Endothelial cell of umbilical vein (primary cell): ENCODE measurements at regions not wholly inside any gene's neighbourhood (a gene's known extent, or its start where the extent isn't known, plus 50 kb on each side); places are given as distances from the start of the nearest gene placed in this dataset.

ENCODE experiments used
- BruUV-seq: library from RNA; stranded (reverse); fragments of 400-500 nt; replicated peaks from 2 replicates; lab custom pipeline; 2021; lab: Mats Ljungman, UMichigan
- CTCF ChIA-PET: fragments of 300-600, 350-600 bp; sonication (Branson Sonifier 250); formaldehyde crosslinking; loops from one replicate; lab custom pipeline; 2021; ENCODE audit warnings: antibody characterized with exemption, inconsistent platforms; lab: Charles Lee
- POLR2A ChIA-PET: fragments of 300-600, 350-600 bp; sonication (Branson Sonifier 250); formaldehyde crosslinking; loops from one replicate; lab custom pipeline; 2021; ENCODE audit warnings: antibody characterized with exemption, inconsistent platforms; lab: Charles Lee
- DNase-seq: peaks from one replicate; pipeline ENCODE4 v3.0.0-alpha.2; 2011; ENCODE audit warnings: low read depth, low spot score
- FAIRE-seq: peaks from 2 replicates; lab custom pipeline; 2011; peaks lifted over from hg19 to GRCh38; lab: Jason Lieb, UNC
- H2AFZ ChIP-seq: 2 replicates; pipeline ENCODE4 v1.6.0; 2012; ENCODE audit warnings: low read depth, low read length, control low read depth, inconsistent platforms
- H3K27ac ChIP-seq: 2 replicates; pipeline ENCODE4 v1.5.1; 2011; ENCODE audit warnings: low read depth, mild to moderate bottlenecking, control low read depth, low read length, moderate library complexity; ENCODE audit not compliant: insufficient read depth
- H3K27me3 ChIP-seq, 2 experiments: 2 replicates each; pipeline versions ENCODE4 v1.6.0 to v1.6.1; 2011; ENCODE audit warnings: low read length in 2 of 2, mixed read lengths in 1 of 2; ENCODE audit not compliant: control insufficient read depth in 2 of 2, insufficient read depth in 2 of 2
- H3K36me3 ChIP-seq, 2 experiments: 2 replicates in 1 of 2; 3 replicates in 1 of 2; pipeline ENCODE4 v1.5.1; 2011; ENCODE audit warnings: low read length in 2 of 2, mild to moderate bottlenecking in 1 of 2, moderate library complexity in 1 of 2; ENCODE audit not compliant: control insufficient read depth in 2 of 2, insufficient read depth in 2 of 2; ENCODE audit errors: extremely low read depth in 1 of 2
- H3K4me1 ChIP-seq: 3 replicates; pipeline ENCODE4 v1.5.1; 2011; ENCODE audit warnings: mild to moderate bottlenecking, low read length; ENCODE audit not compliant: control insufficient read depth, insufficient read depth; ENCODE audit errors: extremely low read depth
- H3K4me2 ChIP-seq: 2 replicates; pipeline ENCODE4 v1.6.1; 2011; ENCODE audit warnings: low read length, control low read depth, mixed read lengths; ENCODE audit not compliant: insufficient read depth
- H3K4me3 ChIP-seq, 3 experiments: fragments of 200-600 bp in 1 of 3; sonication (generic), shearing (Covaris generic) in 1 of 3; replicated peaks in 1 of 3; 2 replicates each; pipeline ENCODE4 v1.5.1; 2011 to 2016; ENCODE audit warnings: control low read depth in 3 of 3, low read length in 3 of 3, mild to moderate bottlenecking in 2 of 3, inconsistent platforms in 1 of 3, low read depth in 1 of 3, moderate library complexity in 1 of 3; ENCODE audit not compliant: insufficient read depth in 1 of 3
- H3K79me2 ChIP-seq: 2 replicates; pipeline ENCODE4 v1.6.0; 2012; ENCODE audit warnings: low read length, inconsistent platforms; ENCODE audit not compliant: control insufficient read depth, insufficient read depth
- H3K9ac ChIP-seq: replicated peaks from 2 replicates; pipeline ENCODE3; 2011; ENCODE audit warnings: low read length, control low read depth; ENCODE audit not compliant: insufficient read depth; ENCODE audit errors: extremely low read depth
- H3K9me1 ChIP-seq: replicated peaks from 3 replicates; pipeline ENCODE4 v1.6.0; 2011; ENCODE audit warnings: mild to moderate bottlenecking, low read length; ENCODE audit not compliant: control insufficient read depth, insufficient read depth; ENCODE audit errors: extremely low read depth
- H3K9me3 ChIP-seq: replicated peaks from 2 replicates; pipeline ENCODE4 v1.5.1; 2012; ENCODE audit warnings: low read length, inconsistent platforms; ENCODE audit not compliant: control insufficient read depth, insufficient read depth
- H4K20me1 ChIP-seq: replicated peaks from 2 replicates; pipeline ENCODE3; 2011; ENCODE audit warnings: mild to moderate bottlenecking, low read length; ENCODE audit not compliant: control insufficient read depth, insufficient read depth; ENCODE audit errors: extremely low read depth
- CTCF ChIP-seq, 2 donors: IDR thresholded peaks; 1 replicate in 1 of 2; 2 replicates in 1 of 2; pipeline ENCODE4 v1.5.1; 2011; ENCODE audit warnings: low read length in 2 of 2, mild to moderate bottlenecking in 2 of 2, moderate library complexity in 2 of 2, control low read depth in 1 of 2, inconsistent platforms in 1 of 2, low read depth in 1 of 2; ENCODE audit not compliant: insufficient read depth in 1 of 2; ENCODE audit errors: extremely low read depth in 1 of 2
- EZH2 ChIP-seq: IDR thresholded peaks from 2 replicates; pipeline ENCODE4 v1.6.1; 2012; ENCODE audit warnings: borderline replicate concordance, low read depth, mild to moderate bottlenecking, moderate library complexity, low read length, inconsistent platforms; ENCODE audit not compliant: severe bottlenecking
- FOS ChIP-seq: IDR thresholded peaks from 2 replicates; pipeline ENCODE4 v1.6.1; 2011; ENCODE audit warnings: mild to moderate bottlenecking, low read length, moderate library complexity, borderline replicate concordance; ENCODE audit not compliant: insufficient read depth
- GATA2 ChIP-seq: IDR thresholded peaks from 2 replicates; pipeline ENCODE4 v1.7.0; 2011; ENCODE audit warnings: low read depth, mild to moderate bottlenecking, moderate library complexity, mixed read lengths, low read length; ENCODE audit not compliant: insufficient read length, insufficient read depth
- JUN ChIP-seq: IDR thresholded peaks from 2 replicates; pipeline ENCODE4 v1.6.1; 2011; ENCODE audit warnings: borderline replicate concordance, low read depth; ENCODE audit not compliant: insufficient read length, insufficient read depth
- MYC ChIP-seq: IDR thresholded peaks from one replicate; pipeline ENCODE4 v1.6.1; 2011; ENCODE audit warnings: mild to moderate bottlenecking, low read depth, low read length
- POLR2A ChIP-seq: IDR thresholded peaks from 2 replicates; pipeline ENCODE4 v1.6.1; 2012; ENCODE audit warnings: low read depth, mild to moderate bottlenecking, control low read depth, low read length
- POLR2AphosphoS5 ChIP-seq: IDR thresholded peaks from 2 replicates; pipeline ENCODE4 v1.6.1; 2012; ENCODE audit warnings: low read depth, mild to moderate bottlenecking, control low read depth, low read length, moderate library complexity; ENCODE audit not compliant: insufficient read depth
- dilution Hi-C: fragments of 300-500 bp; cut with MboI; formaldehyde crosslinking; loops from one replicate; pipeline ENCODE4 v1.15.0; 2019; ENCODE audit warnings: low sequenced_read_pairs; ENCODE audit not compliant: extremely low pct_ligation_motif_present
- intact Hi-C: fragments of 100-400 bp; cut with micrococcal nuclease; formaldehyde crosslinking; loops from one replicate; pipeline ENCODE4 v1.10.0; 2022
- TF ChIP-seq, protein P1 (sequence below): IDR thresholded peaks from 2 replicates; pipeline ENCODE4 v1.6.1; 2011; ENCODE audit not compliant: insufficient read depth, insufficient read length

- TF ChIP-seq FOS (no peak), CTCF (IDR thresholded peaks at IDR 0.05; ENCODE audit: extremely low read depth in 1 of 2, insufficient read depth in 1 of 2, low read depth in 1 of 2, low read length in 2 of 2) (no peak), JUN (no peak), GATA2 (no peak), POLR2AphosphoS5 (no peak), MYC (no peak), EZH2 (no peak), POLR2A (no peak)
- TF ChIP-seq, protein P1, sequence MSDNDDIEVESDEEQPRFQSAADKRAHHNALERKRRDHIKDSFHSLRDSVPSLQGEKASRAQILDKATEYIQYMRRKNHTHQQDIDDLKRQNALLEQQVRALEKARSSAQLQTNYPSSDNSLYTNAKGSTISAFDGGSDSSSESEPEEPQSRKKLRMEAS: no peak
- no TSS peak for BruUV-seq
- Histone ChIP-seq H2AFZ (no peak overlapping the region), H3K4me3 (no peak overlapping the region), H4K20me1 (no peaks in the 10 kb centered on the region), H3K27me3 (no peaks in the 10 kb centered on the region), H3K79me2 (no peaks in the 10 kb centered on the region), H3K9ac (no peak overlapping the region), H3K9me3 (no peaks in the 10 kb centered on the region), H3K9me1 (no peaks in the 10 kb centered on the region), H3K4me1 (no peaks in the 10 kb centered on the region), H3K27ac (no peak overlapping the region), H3K36me3 (no peaks in the 10 kb centered on the region), H3K4me2 (no peak overlapping the region)
- dilution Hi-C loops (no loop called here), intact Hi-C loops (no loop called here)
- no peak for FAIRE-seq
- CTCF ChIA-PET: no interaction called here
- POLR2A ChIA-PET: no interaction called here
- DNase-seq: no peak
Measured at GRCh38 chr9:116066221-116066620, 87.4 kb upstream of the PAPPA start.
